NK-92 (cell line): ENCODE measurements at regions not wholly inside any gene's neighbourhood (a gene's known extent, or its start where the extent isn't known, plus 50 kb on each side); places are given as distances from the start of the nearest gene placed in this dataset.
"Not testable (repeated sequence)": the region's sequence is repeated elsewhere in the genome, so short reads cannot be mapped to it uniquely, and the experiment has no call there.

Experiments
- DNase-seq: peaks from one replicate; lab custom pipeline; 2025; ENCODE audit not compliant: unreplicated experiment; lab: John Stamatoyannopoulos, UW

GRCh38 chr12:89072294-89073026 is 279.8 kb downstream of the DUSP6 start:
- no peak for DNase-seq

GRCh38 chr12:89070603-89071002 is 281.7 kb downstream of the DUSP6 start:
- no peak for DNase-seq

- DNase-seq: no peak
Measured at GRCh38 chr12:89069431-89069830, 282.9 kb downstream of the DUSP6 start.

GRCh38 chr12:89067421-89068187 is 284.7 kb downstream of the DUSP6 start:
- no peak for DNase-seq

GRCh38 chr12:89064780-89065179 is 287.5 kb downstream of the DUSP6 start:
- no peak for DNase-seq

GRCh38 chr12:89064151-89064550 is 288.1 kb downstream of the DUSP6 start:
- DNase-seq: no peak

- no peak for DNase-seq
Measured at GRCh38 chr12:89062996-89063395, 289.3 kb downstream of the DUSP6 start.

- no peak for DNase-seq
Measured at GRCh38 chr12:89059721-89060541, 292.4 kb downstream of the DUSP6 start.

GRCh38 chr12:89059056-89059455 is 293.2 kb downstream of the DUSP6 start:
- no peak for DNase-seq

- no peak for DNase-seq
Measured at GRCh38 chr12:89058402-89058801, 293.9 kb downstream of the DUSP6 start.

- DNase-seq: not testable (repeated sequence)
Measured at GRCh38 chr12:89053817-89054216, 298.5 kb downstream of the DUSP6 start.

- DNase-seq: no peak
Measured at GRCh38 chr12:89051065-89051677, 301.1 kb downstream of the DUSP6 start.

- DNase-seq: no peak
Measured at GRCh38 chr12:89047856-89048418, 304.4 kb downstream of the DUSP6 start.

GRCh38 chr12:89041078-89041477 is 311.2 kb downstream of the DUSP6 start:
- DNase-seq: no peak

- DNase-seq: no peak
Measured at GRCh38 chr12:89040146-89040964, 311.9 kb downstream of the DUSP6 start.

GRCh38 chr12:89038831-89039512 is 313.3 kb downstream of the DUSP6 start:
- no peak for DNase-seq

GRCh38 chr12:89033062-89033461 is 319.2 kb downstream of the DUSP6 start:
- DNase-seq: no peak

- no peak for DNase-seq
Measured at GRCh38 chr12:89029961-89030360, 322.3 kb downstream of the DUSP6 start.

- DNase-seq: no peak
Measured at GRCh38 chr12:89024580-89024979, 327.7 kb downstream of the DUSP6 start.
